NCI-H526 treated with DMSO at 0.1 percent for 48 hours (cell line): ENCODE measurements at regions not wholly inside any gene's neighbourhood (a gene's known extent, or its start where the extent isn't known, plus 50 kb on each side); places are given as distances from the start of the nearest gene placed in this dataset.
"Not testable (repeated sequence)": the region's sequence is repeated elsewhere in the genome, so short reads cannot be mapped to it uniquely, and the experiment has no call there.

Experiments used
- DNase-seq: peaks from one replicate; lab custom pipeline; 2025; lab: John Stamatoyannopoulos, UW

GRCh38 chr6:79150733-79151132 lies 72.7 kb upstream of the PHIP start:
- DNase-seq: no peak

GRCh38 chr6:79149884-79150283 lies 71.8 kb upstream of the PHIP start:
- no peak for DNase-seq

GRCh38 chr6:79146421-79146820 lies 68.4 kb upstream of the PHIP start:
- DNase-seq: no peak

GRCh38 chr6:79145301-79145700 lies 67.2 kb upstream of the PHIP start:
- DNase-seq: no peak

GRCh38 chr6:79143320-79143898 lies 65.4 kb upstream of the PHIP start:
- no peak for DNase-seq

- DNase-seq: no peak
Observed at GRCh38 chr6:79138146-79138545, 60.1 kb upstream of the PHIP start.

- no peak for DNase-seq
Observed at GRCh38 chr6:79137671-79138070, 59.6 kb upstream of the PHIP start.

- DNase-seq: no peak
Observed at GRCh38 chr6:79135973-79136470, 58.0 kb upstream of the PHIP start.

GRCh38 chr6:79134699-79135474 lies 56.8 kb upstream of the PHIP start:
- DNase-seq: peak; percentile 8

- DNase-seq: no peak
Observed at GRCh38 chr6:79133173-79133572, 55.1 kb upstream of the PHIP start.

GRCh38 chr6:79131220-79131619 lies 53.2 kb upstream of the PHIP start:
- DNase-seq: not testable (repeated sequence)
